ENCODE measurements at regions not wholly inside any gene's neighbourhood (a gene's known extent, or its start where the extent isn't known, plus 50 kb on each side); places are given as distances from the start of the nearest gene placed in this dataset.

GRCh38 chr20:19807946-19808330, 49.9 kb downstream of the RIN2 start:
- DNase-seq (ENCODE audit: low read depth, low spot score): no peak

GRCh38 chr20:19808498-19808897, 50.4 kb downstream of the RIN2 start:
- DNase-seq (ENCODE audit: low read depth, low spot score): no peak

- no peak for DNase-seq (ENCODE audit: low read depth, low spot score)
These were observed 51.4 kb downstream of the RIN2 start for GRCh38 chr20:19809505-19809904.

- DNase-seq (ENCODE audit: low read depth, low spot score): no peak
These were observed 53.2 kb downstream of the RIN2 start for GRCh38 chr20:19811231-19811630.

- no peak for DNase-seq (ENCODE audit: low read depth, low spot score)
These were observed 54.0 kb downstream of the RIN2 start for GRCh38 chr20:19812056-19812455.

- no peak for DNase-seq (ENCODE audit: low read depth, low spot score)
These were observed 54.6 kb downstream of the RIN2 start for GRCh38 chr20:19812696-19813095.

GRCh38 chr20:19813846-19814640, 56.0 kb downstream of the RIN2 start:
- no peak for DNase-seq (ENCODE audit: low read depth, low spot score)

GRCh38 chr20:19815553-19815991, 57.5 kb downstream of the RIN2 start:
- no peak for DNase-seq (ENCODE audit: low read depth, low spot score)

- no peak for DNase-seq (ENCODE audit: low read depth, low spot score)
These were observed 58.3 kb downstream of the RIN2 start for GRCh38 chr20:19816386-19816785.

GRCh38 chr20:19817017-19817416, 59.0 kb downstream of the RIN2 start:
- DNase-seq (ENCODE audit: low read depth, low spot score): no peak

GRCh38 chr20:19819149-19819548, 61.1 kb downstream of the RIN2 start:
- no peak for DNase-seq (ENCODE audit: low read depth, low spot score)

- DNase-seq (ENCODE audit: low read depth, low spot score): no peak
These were observed 62.6 kb downstream of the RIN2 start for GRCh38 chr20:19820555-19821211.

GRCh38 chr20:19821606-19822005, 63.5 kb downstream of the RIN2 start:
- DNase-seq (ENCODE audit: low read depth, low spot score): no peak

GRCh38 chr20:19823216-19823615, 65.2 kb downstream of the RIN2 start:
- DNase-seq (ENCODE audit: low read depth, low spot score): no peak

- no peak for DNase-seq (ENCODE audit: low read depth, low spot score)
These were observed 65.9 kb downstream of the RIN2 start for GRCh38 chr20:19823971-19824370.

- DNase-seq (ENCODE audit: low read depth, low spot score): no peak
These were observed 66.8 kb downstream of the RIN2 start for GRCh38 chr20:19824861-19825260.

GRCh38 chr20:19826179-19826914, 68.3 kb downstream of the RIN2 start:
- DNase-seq (ENCODE audit: low read depth, low spot score): no peak

- DNase-seq (ENCODE audit: low read depth, low spot score): no peak
These were observed 69.8 kb downstream of the RIN2 start for GRCh38 chr20:19827818-19828217.

- no peak for DNase-seq (ENCODE audit: low read depth, low spot score)
These were observed 70.2 kb downstream of the RIN2 start for GRCh38 chr20:19828232-19828631.

- DNase-seq (ENCODE audit: low read depth, low spot score): no peak
These were observed 72.2 kb downstream of the RIN2 start for GRCh38 chr20:19830211-19830785.

GRCh38 chr20:19832875-19833274, 74.8 kb downstream of the RIN2 start:
- DNase-seq (ENCODE audit: low read depth, low spot score): no peak

- no peak for DNase-seq (ENCODE audit: low read depth, low spot score)
These were observed 75.3 kb downstream of the RIN2 start for GRCh38 chr20:19833395-19833794.

Measured in iPS DF 19.7 (cell line).